ENCODE measurements at regions not wholly inside any gene's neighbourhood (a gene's known extent, or its start where the extent isn't known, plus 50 kb on each side); places are given as distances from the start of the nearest gene placed in this dataset.

- TF ChIP-seq FOXM1 (IDR thresholded peaks at IDR 0.05; ENCODE audit: borderline replicate concordance) = no peak
- no peak for TF ChIP-seq SP1 (IDR thresholded peaks at IDR 0.05)
- no peak for TF ChIP-seq CTBP1 (IDR thresholded peaks at IDR 0.05; ENCODE audit: borderline replicate concordance)
Observed at GRCh38 chrX:33974676-33975075, 157.4 kb downstream of the FAM47A start.
